ENCODE measurements at regions not wholly inside any gene's neighbourhood (a gene's known extent, or its start where the extent isn't known, plus 50 kb on each side); places are given as distances from the start of the nearest gene placed in this dataset.
"Not testable (repeated sequence)": the region's sequence is repeated elsewhere in the genome, so short reads cannot be mapped to it uniquely, and the experiment has no call there.

GRCh38 chr7:131056007-131056406 lies 271.7 kb upstream of the MKLN1 start:
- Histone ChIP-seq H3K4me1 (ENCODE audit: insufficient read depth, low read length) (peaks cover 15% of the 10 kb centered on the region), H3K79me2 (ENCODE audit: insufficient read depth, low read length) (peaks cover 83% of the 10 kb centered on the region), H3K27me3 (ENCODE audit: insufficient read depth, low read length) (no peaks in the 10 kb centered on the region), H4K20me1 (ENCODE audit: insufficient read depth, low read length) (peaks cover 33% of the 10 kb centered on the region), H2AFZ (ENCODE audit: low read length) (no peak overlapping the region), H3K4me2 (ENCODE audit: insufficient read depth, low read length) (no peak overlapping the region), H3K4me3 (ENCODE audit: insufficient read depth, low read length) (no peak overlapping the region), H3K36me3 (ENCODE audit: insufficient read depth, low read length) (peaks cover under 1% of the 10 kb centered on the region), H3K27ac (ENCODE audit: low read depth, low read length) (no peak overlapping the region), H3K9me3 (ENCODE audit: low read depth, low read length) (no peaks in the 10 kb centered on the region)
- DNase-seq (ENCODE audit: insufficient read length, low spot score, missing footprints): peak; percentile 9
- no peak for TF ChIP-seq CTCF (IDR thresholded peaks at IDR 0.05; ENCODE audit: extremely low read depth, low read depth, low read length)

- H3K4me2 ChIP-seq (ENCODE audit: insufficient read depth, low read length): no peak overlapping the region
- peak overlapping the region; percentile 33 for H3K27ac ChIP-seq (ENCODE audit: low read depth, low read length)
- peaks cover 36% of the 10 kb centered on the region for H4K20me1 ChIP-seq (ENCODE audit: insufficient read depth, low read length)
- no peak overlapping the region for H3K4me3 ChIP-seq (ENCODE audit: insufficient read depth, low read length)
- no peaks in the 10 kb centered on the region for H3K9me3 ChIP-seq (ENCODE audit: low read depth, low read length)
- H2AFZ ChIP-seq (ENCODE audit: low read length): no peak overlapping the region
- peak; percentile 38 for DNase-seq (ENCODE audit: insufficient read length, low spot score, missing footprints)
- H3K27me3 ChIP-seq (ENCODE audit: insufficient read depth, low read length): no peaks in the 10 kb centered on the region
- no peak for TF ChIP-seq CTCF (IDR thresholded peaks at IDR 0.05; ENCODE audit: extremely low read depth, low read depth, low read length)
- H3K79me2 ChIP-seq (ENCODE audit: insufficient read depth, low read length): peaks cover 89% of the 10 kb centered on the region
- H3K36me3 ChIP-seq (ENCODE audit: insufficient read depth, low read length): peaks cover 9% of the 10 kb centered on the region
- peaks cover 15% of the 10 kb centered on the region for H3K4me1 ChIP-seq (ENCODE audit: insufficient read depth, low read length)
These were observed 270.5 kb upstream of the MKLN1 start for GRCh38 chr7:131057015-131057793.

- H3K4me2 ChIP-seq (ENCODE audit: insufficient read depth, low read length): no peak overlapping the region
- peaks cover 89% of the 10 kb centered on the region for H3K79me2 ChIP-seq (ENCODE audit: insufficient read depth, low read length)
- no peak for TF ChIP-seq CTCF (IDR thresholded peaks at IDR 0.05; ENCODE audit: extremely low read depth, low read depth, low read length)
- peaks cover 9% of the 10 kb centered on the region for H3K36me3 ChIP-seq (ENCODE audit: insufficient read depth, low read length)
- H2AFZ ChIP-seq (ENCODE audit: low read length): no peak overlapping the region
- no peak overlapping the region for H3K4me3 ChIP-seq (ENCODE audit: insufficient read depth, low read length)
- H3K27ac ChIP-seq (ENCODE audit: low read depth, low read length): peak overlapping the region; percentile 33
- no peak for DNase-seq (ENCODE audit: insufficient read length, low spot score, missing footprints)
- peaks cover 15% of the 10 kb centered on the region for H3K4me1 ChIP-seq (ENCODE audit: insufficient read depth, low read length)
- no peaks in the 10 kb centered on the region for H3K9me3 ChIP-seq (ENCODE audit: low read depth, low read length)
- H4K20me1 ChIP-seq (ENCODE audit: insufficient read depth, low read length): peaks cover 36% of the 10 kb centered on the region
- no peaks in the 10 kb centered on the region for H3K27me3 ChIP-seq (ENCODE audit: insufficient read depth, low read length)
These were observed 269.9 kb upstream of the MKLN1 start for GRCh38 chr7:131057794-131058070.

GRCh38 chr7:131058561-131059288 lies 269.0 kb upstream of the MKLN1 start:
- peaks cover 91% of the 10 kb centered on the region for H3K79me2 ChIP-seq (ENCODE audit: insufficient read depth, low read length)
- H2AFZ ChIP-seq (ENCODE audit: low read length); H3K4me3 ChIP-seq (ENCODE audit: insufficient read depth, low read length); H3K27me3 ChIP-seq (ENCODE audit: insufficient read depth, low read length); H3K27ac ChIP-seq (ENCODE audit: low read depth, low read length); DNase-seq (ENCODE audit: insufficient read length, low spot score, missing footprints); H3K9me3 ChIP-seq (ENCODE audit: low read depth, low read length); H3K4me2 ChIP-seq (ENCODE audit: insufficient read depth, low read length); H3K36me3 ChIP-seq (ENCODE audit: insufficient read depth, low read length): not testable (repeated sequence)
- peaks cover 15% of the 10 kb centered on the region for H3K4me1 ChIP-seq (ENCODE audit: insufficient read depth, low read length)
- peaks cover 36% of the 10 kb centered on the region for H4K20me1 ChIP-seq (ENCODE audit: insufficient read depth, low read length)

- H2AFZ ChIP-seq (ENCODE audit: low read length); H3K4me2 ChIP-seq (ENCODE audit: insufficient read depth, low read length); H3K9me3 ChIP-seq (ENCODE audit: low read depth, low read length); H3K27ac ChIP-seq (ENCODE audit: low read depth, low read length); H3K4me3 ChIP-seq (ENCODE audit: insufficient read depth, low read length); H3K27me3 ChIP-seq (ENCODE audit: insufficient read depth, low read length); H3K36me3 ChIP-seq (ENCODE audit: insufficient read depth, low read length); DNase-seq (ENCODE audit: insufficient read length, low spot score, missing footprints): not testable (repeated sequence)
- Histone ChIP-seq H4K20me1 (ENCODE audit: insufficient read depth, low read length) (peaks cover 32% of the 10 kb centered on the region), H3K4me1 (ENCODE audit: insufficient read depth, low read length) (peaks cover 15% of the 10 kb centered on the region), H3K79me2 (ENCODE audit: insufficient read depth, low read length) (peaks cover 90% of the 10 kb centered on the region)
These were observed 268.3 kb upstream of the MKLN1 start for GRCh38 chr7:131059401-131059800.
